HG02970 (cell line): ENCODE measurements at regions not wholly inside any gene's neighbourhood (a gene's known extent, or its start where the extent isn't known, plus 50 kb on each side); places are given as distances from the start of the nearest gene placed in this dataset.

ENCODE experiments used
- ATAC-seq: cut with Tn5 transposase; IDR thresholded peaks from one replicate; pipeline ENCODE4 v1.9.1; 2021; ENCODE audit warnings: mild to moderate bottlenecking, moderate library complexity, moderate number of reproducible peaks; ENCODE audit not compliant: unreplicated experiment, low FRiP score

- no peak for ATAC-seq
These were observed 234.6 kb downstream of the ZEB2 start for GRCh38 chr2:144285324-144285723.

GRCh38 chr2:144281476-144281875 is 238.4 kb downstream of the ZEB2 start:
- ATAC-seq, result no peak

- ATAC-seq, result no peak
These were observed 239.9 kb downstream of the ZEB2 start for GRCh38 chr2:144280009-144280408.

DNA sequence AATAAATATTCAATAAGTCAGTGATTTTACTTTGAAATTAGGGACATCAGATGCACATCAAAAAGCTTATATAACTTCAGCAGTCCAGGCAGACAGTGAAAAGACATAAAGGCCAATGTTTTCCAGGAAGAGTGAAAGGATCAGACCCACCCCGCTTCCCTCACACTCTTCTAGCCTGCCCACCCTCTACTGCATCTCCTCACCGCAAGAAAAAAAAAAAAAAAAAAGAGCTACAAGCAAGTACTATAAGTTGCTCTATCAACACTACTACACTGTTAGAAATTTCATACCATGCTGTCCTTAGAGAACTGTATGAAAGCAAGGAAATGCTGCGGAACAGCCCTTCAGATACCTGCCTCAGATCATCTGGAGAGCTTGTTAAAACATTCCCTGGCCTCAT is 240.8 kb downstream of the ZEB2 start:
- no peak for ATAC-seq

- ATAC-seq, result no peak
These were observed 242.1 kb downstream of the ZEB2 start for GRCh38 chr2:144277622-144278354.

DNA sequence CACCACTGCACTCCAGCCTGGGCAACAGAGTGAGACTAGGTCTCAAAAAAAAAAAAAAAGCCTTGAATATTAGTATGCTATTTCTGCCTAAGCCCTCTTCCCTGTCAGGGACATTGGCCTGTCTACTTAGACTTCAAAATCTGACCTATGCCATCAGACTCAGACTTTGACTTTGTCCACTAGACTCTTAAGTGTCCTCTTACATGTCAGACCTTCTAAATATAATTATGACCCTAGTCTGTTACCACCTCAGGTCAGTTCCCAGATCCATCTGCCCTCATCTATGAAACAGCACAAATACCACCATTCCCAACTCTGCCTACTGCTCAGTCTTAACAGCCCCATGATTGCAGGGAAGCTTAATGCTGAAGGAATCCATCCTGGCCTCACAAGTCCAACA is 244.6 kb downstream of the ZEB2 start:
- no peak for ATAC-seq

DNA sequence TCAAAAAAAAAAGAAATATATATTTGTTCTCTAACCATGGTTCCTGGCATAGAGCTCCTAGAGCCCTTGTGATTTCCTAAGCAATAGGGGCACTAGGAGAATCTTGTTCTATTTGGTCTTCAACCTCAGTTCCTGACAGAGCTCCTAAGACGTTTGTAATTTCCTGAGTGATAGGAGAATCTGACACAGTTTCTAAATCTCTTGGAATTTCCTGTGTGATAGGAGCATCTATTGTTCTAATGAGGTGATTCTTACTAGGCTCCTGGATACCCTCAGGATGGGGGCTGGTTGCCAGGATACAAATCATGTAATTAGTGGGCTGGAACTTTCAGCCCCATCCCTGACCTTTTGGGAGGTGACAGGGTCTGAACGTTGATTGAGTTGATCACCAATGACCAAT is 245.8 kb downstream of the ZEB2 start:
- no peak for ATAC-seq

DNA sequence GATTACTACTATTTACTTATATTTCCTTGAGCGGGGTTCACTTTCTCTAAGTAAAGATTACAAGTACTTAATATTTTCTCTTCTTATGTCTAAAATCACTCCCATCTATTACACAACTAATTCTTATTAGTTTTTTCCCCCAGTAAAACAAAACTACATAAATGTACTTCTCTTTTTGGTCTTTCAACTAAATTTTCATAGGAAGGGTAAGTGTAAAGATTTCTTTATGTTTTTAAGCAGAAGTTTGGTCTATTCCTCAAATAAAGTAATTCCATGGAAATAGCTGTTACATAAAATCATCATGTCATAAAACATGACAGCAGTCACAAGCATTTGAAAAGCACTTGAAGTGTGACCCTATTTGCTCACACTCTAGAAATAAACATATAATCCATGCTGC is 249.0 kb downstream of the ZEB2 start:
- ATAC-seq, result no peak

GRCh38 chr2:144268036-144268678 is 251.8 kb downstream of the ZEB2 start:
- no peak for ATAC-seq

GRCh38 chr2:144267239-144267638 is 252.7 kb downstream of the ZEB2 start:
- no peak for ATAC-seq

DNA sequence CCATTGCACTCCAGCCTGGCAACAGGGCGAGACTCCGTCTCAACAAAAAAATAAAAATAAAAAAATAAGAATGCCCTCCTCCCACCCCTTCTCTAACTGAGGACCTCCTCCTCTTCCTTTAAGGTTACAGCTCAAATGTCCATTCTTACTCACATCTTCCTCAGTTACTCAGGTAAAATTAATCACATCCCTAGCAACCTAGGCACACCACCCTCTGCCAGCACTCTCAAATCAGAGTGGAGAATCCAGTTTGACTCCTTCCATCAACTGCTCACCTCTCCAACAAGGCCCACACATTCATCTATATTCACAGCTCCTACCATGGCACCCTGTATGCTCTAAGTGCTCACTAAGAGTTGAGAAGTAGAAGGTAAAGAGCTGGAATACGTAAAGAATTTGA is 254.3 kb downstream of the ZEB2 start:
- ATAC-seq, result no peak

GRCh38 chr2:144261966-144262365 is 258.0 kb downstream of the ZEB2 start:
- no peak for ATAC-seq

DNA sequence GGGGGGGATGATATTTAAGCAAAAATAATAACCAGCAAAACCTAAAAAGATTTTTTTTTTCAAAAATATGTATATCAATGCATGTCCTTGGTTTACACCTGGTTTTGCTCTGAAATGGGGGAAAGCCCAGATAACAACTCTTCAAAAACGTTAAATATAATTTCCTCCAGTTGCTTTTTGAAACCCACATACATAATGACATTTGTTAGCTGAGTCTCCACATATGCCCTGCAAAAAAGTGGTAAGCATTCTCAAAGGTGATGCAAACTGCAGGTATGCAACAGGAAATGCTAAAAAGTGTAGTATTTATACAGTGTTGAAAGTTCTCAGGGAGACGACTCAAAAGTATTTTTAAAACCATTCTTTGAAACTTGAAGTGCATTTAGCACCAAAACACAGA is 258.6 kb downstream of the ZEB2 start:
- no peak for ATAC-seq

GRCh38 chr2:144259332-144259731 is 260.6 kb downstream of the ZEB2 start:
- no peak for ATAC-seq

DNA sequence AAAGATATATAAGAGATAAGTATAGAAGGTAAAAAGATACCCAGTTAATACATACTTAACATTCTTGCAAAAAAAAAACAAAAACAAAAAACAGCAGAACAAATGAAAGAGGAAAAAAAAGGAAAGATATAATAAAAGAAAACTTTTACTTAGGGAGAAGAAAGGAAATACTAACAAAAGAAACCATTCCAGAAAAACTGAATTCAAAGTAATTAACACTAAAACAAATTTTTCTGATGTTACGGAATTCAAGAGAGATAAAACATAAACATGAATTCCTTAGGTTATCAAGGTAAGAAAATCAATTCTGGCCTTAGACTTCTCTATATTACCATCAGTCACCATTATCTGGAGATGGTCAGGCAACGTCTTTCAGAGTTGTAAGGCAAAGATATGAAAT is 261.8 kb downstream of the ZEB2 start:
- no peak for ATAC-seq

DNA sequence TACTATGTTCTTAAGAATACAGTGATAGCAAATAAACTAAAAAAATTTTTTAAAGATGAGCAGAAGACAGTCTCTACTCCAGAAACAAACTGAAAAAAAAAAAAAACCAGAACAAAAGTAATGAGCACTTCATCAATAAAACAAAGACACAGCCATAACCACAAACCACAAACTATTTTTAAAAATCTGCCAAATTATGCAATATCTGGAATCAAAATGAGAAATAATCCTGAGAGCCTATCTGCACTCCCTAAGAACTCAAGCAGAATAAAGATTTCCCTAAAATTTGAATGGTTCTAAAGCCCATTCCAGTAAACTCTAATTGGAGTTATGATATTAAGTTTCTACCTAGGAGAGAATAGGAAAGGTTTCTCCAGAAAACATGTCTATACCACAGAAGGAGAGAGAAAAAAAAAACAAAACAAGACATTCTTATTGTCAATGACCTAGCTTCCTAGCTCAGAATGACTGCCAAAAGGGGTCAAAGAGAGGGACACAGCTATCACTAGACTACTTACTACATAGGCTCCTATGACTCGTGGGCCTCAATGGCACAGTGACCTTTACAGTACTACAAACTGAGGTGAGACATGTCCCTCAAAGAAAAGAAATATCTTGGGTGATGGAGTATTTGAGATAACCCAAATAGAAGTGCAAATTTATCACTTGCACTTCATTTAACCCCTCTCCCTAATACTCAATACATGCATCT is 262.8 kb downstream of the ZEB2 start:
- no peak for ATAC-seq

- no peak for ATAC-seq
These were observed 265.3 kb downstream of the ZEB2 start for GRCh38 chr2:144254342-144255235.

GRCh38 chr2:144253743-144254142 is 266.2 kb downstream of the ZEB2 start:
- ATAC-seq, result no peak

DNA sequence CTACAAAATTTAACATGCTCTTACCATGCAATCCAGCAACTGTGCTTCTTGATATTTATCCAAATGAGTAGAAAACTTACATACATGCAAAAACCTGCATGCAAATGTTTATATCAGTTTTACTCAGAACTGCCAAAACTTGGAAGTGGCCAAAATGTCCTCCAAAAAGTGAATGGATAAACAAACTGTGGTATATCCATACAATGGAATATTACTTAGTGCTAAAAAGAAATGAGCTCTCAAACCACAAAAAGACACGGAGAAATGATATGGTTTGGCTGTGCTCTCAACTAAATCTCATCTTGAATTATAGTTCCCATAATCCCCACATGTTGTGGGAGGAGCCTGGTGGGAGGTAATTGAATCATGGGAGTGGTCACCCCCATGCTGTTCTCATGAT is 267.2 kb downstream of the ZEB2 start:
- no peak for ATAC-seq

- ATAC-seq, result no peak
These were observed 270.8 kb downstream of the ZEB2 start for GRCh38 chr2:144249035-144249637.
